WTC11 (cell line): ENCODE measurements at regions not wholly inside any gene's neighbourhood (a gene's known extent, or its start where the extent isn't known, plus 50 kb on each side); places are given as distances from the start of the nearest gene placed in this dataset.
A peak's percentile ranks its signal among the peaks of the same experiment; 100 is the strongest.

Experiments
- ATF1 ChIP-seq: sonication (generic); formaldehyde crosslinking; IDR thresholded peaks from 2 replicates; pipeline ENCODE4 v1.8.1; 2023; ENCODE audit warnings: mild to moderate bottlenecking, moderate library complexity, missing genetic modification reagents
- ELF4 ChIP-seq: sonication (generic); formaldehyde crosslinking; IDR thresholded peaks from 2 replicates; pipeline ENCODE4 v1.8.1; 2022; ENCODE audit warnings: low read depth, mild to moderate bottlenecking, moderate library complexity, missing genetic modification reagents
- ESRRA ChIP-seq: sonication (generic); formaldehyde crosslinking; IDR thresholded peaks from 2 replicates; pipeline ENCODE4 v1.8.1; 2022; ENCODE audit warnings: mild to moderate bottlenecking, missing genetic modification reagents, borderline replicate concordance
- FOXJ3 ChIP-seq: sonication (generic); formaldehyde crosslinking; IDR thresholded peaks from 2 replicates; pipeline ENCODE4 v1.9.0; 2021; ENCODE audit warnings: missing genetic modification reagents, mild to moderate bottlenecking, borderline replicate concordance
- FOXK1 ChIP-seq: sonication (generic); formaldehyde crosslinking; IDR thresholded peaks from 2 replicates; pipeline ENCODE4 v1.8.0; 2022; ENCODE audit warnings: mild to moderate bottlenecking, moderate library complexity, missing genetic modification reagents
- GTF2I ChIP-seq: fragments of 250-450 bp; sonication (Bioruptor Pico); conservative IDR thresholded peaks from 2 replicates; pipeline ENCODE4 v1.4.0; 2021; ENCODE audit warnings: mild to moderate bottlenecking
- IRF2 ChIP-seq: sonication (generic); formaldehyde crosslinking; IDR thresholded peaks from 2 replicates; pipeline ENCODE4 v1.8.0; 2022; ENCODE audit warnings: low read depth, missing genetic modification reagents, borderline replicate concordance
- JAZF1 ChIP-seq: fragments of 250-450 bp; sonication (Bioruptor Pico); IDR thresholded peaks from 2 replicates; pipeline ENCODE4 v1.9.0; 2021; ENCODE audit warnings: moderate library complexity, mild to moderate bottlenecking, inconsistent platforms
- MXD4 ChIP-seq: fragments of 250-450 bp; sonication (Bioruptor Pico); IDR thresholded peaks from 2 replicates; pipeline ENCODE4 v1.8.0; 2021; ENCODE audit warnings: mild to moderate bottlenecking, moderate library complexity, borderline replicate concordance
- NFATC4 ChIP-seq: fragments of 250-450 bp; sonication (Bioruptor Pico); IDR thresholded peaks from 2 replicates; pipeline ENCODE4 v1.9.0; 2021; ENCODE audit warnings: mild to moderate bottlenecking
- NR3C1 ChIP-seq: sonication (generic); formaldehyde crosslinking; conservative IDR thresholded peaks from 2 replicates; pipeline ENCODE4 v1.8.1; 2023; ENCODE audit warnings: low read depth, mild to moderate bottlenecking, missing genetic modification reagents
- PRRX2 ChIP-seq: fragments of 250-450 bp; sonication (Bioruptor Pico); IDR thresholded peaks from 2 replicates; pipeline ENCODE4 v1.8.0; 2021; ENCODE audit warnings: mild to moderate bottlenecking
- RELA ChIP-seq: sonication (generic); formaldehyde crosslinking; IDR thresholded peaks from 2 replicates; pipeline ENCODE4 v1.8.1; 2022; ENCODE audit warnings: missing genetic modification reagents, mild to moderate bottlenecking, borderline replicate concordance
- SP1 ChIP-seq: sonication (generic); formaldehyde crosslinking; conservative IDR thresholded peaks from 2 replicates; pipeline ENCODE4 v1.8.1; 2022; ENCODE audit warnings: missing genetic modification reagents
- TCF7 ChIP-seq: sonication (generic); formaldehyde crosslinking; IDR thresholded peaks from 2 replicates; pipeline ENCODE4 v1.8.0; 2022; ENCODE audit warnings: mild to moderate bottlenecking, low read depth, missing genetic modification reagents, moderate library complexity
- ZNF317 ChIP-seq: sonication (generic); formaldehyde crosslinking; IDR thresholded peaks from 2 replicates; pipeline ENCODE4 v1.8.1; 2023; ENCODE audit warnings: low read depth, mild to moderate bottlenecking, moderate library complexity, missing genetic modification reagents, borderline replicate concordance
- ZNF396 ChIP-seq: fragments of 250-450 bp; sonication (Bioruptor Pico); IDR thresholded peaks from 2 replicates; pipeline ENCODE4 v1.8.0; 2021; ENCODE audit warnings: mild to moderate bottlenecking, moderate library complexity, borderline replicate concordance
- ZNF671 ChIP-seq: fragments of 250-450 bp; sonication (Bioruptor Pico); IDR thresholded peaks from 2 replicates; pipeline ENCODE4 v1.8.0; 2021; ENCODE audit warnings: mild to moderate bottlenecking
- TF ChIP-seq, protein P1 (sequence below): sonication (generic); formaldehyde crosslinking; IDR thresholded peaks from 2 replicates; pipeline ENCODE4 v1.8.0; 2022; ENCODE audit warnings: mild to moderate bottlenecking, missing genetic modification reagents
- TF ChIP-seq, protein P2 (sequence below): sonication (generic); formaldehyde crosslinking; IDR thresholded peaks from 2 replicates; pipeline ENCODE4 v1.8.1; 2023; ENCODE audit warnings: mild to moderate bottlenecking, missing genetic modification reagents
- TF ChIP-seq, protein P3 (sequence below): sonication (generic); formaldehyde crosslinking; IDR thresholded peaks from 2 replicates; pipeline ENCODE4 v1.8.0; 2023; ENCODE audit warnings: mild to moderate bottlenecking, missing genetic modification reagents
- TF ChIP-seq, protein P4 (sequence below): fragments of 250-450 bp; sonication (Bioruptor Pico); IDR thresholded peaks from 2 replicates; pipeline ENCODE4 v2.1.2; 2022; ENCODE audit warnings: mild to moderate bottlenecking, moderate library complexity
- TF ChIP-seq, protein P5 (sequence below): sonication (generic); formaldehyde crosslinking; IDR thresholded peaks from 2 replicates; pipeline ENCODE4 v1.8.1; 2022; ENCODE audit warnings: low read depth, mild to moderate bottlenecking, moderate library complexity, missing genetic modification reagents, borderline replicate concordance
- TF ChIP-seq, protein P6 (sequence below): sonication (generic); formaldehyde crosslinking; IDR thresholded peaks from 2 replicates; pipeline ENCODE4 v1.8.0; 2022; ENCODE audit warnings: mild to moderate bottlenecking, missing genetic modification reagents
- TF ChIP-seq, protein P7 (sequence below): sonication (generic); formaldehyde crosslinking; IDR thresholded peaks from 2 replicates; pipeline ENCODE4 v1.8.0; 2022; ENCODE audit warnings: mild to moderate bottlenecking, missing genetic modification reagents
- TF ChIP-seq, protein P8 (sequence below): sonication (generic); formaldehyde crosslinking; IDR thresholded peaks from 2 replicates; pipeline ENCODE4 v1.8.1; 2023; ENCODE audit warnings: mild to moderate bottlenecking, missing genetic modification reagents, moderate library complexity
- TF ChIP-seq, protein P9 (sequence below): sonication (generic); formaldehyde crosslinking; IDR thresholded peaks from 2 replicates; pipeline ENCODE4 v1.8.0; 2022; ENCODE audit warnings: mild to moderate bottlenecking, missing genetic modification reagents
- TF ChIP-seq, protein P10 (sequence below): fragments of 250-450 bp; sonication (Bioruptor Pico); IDR thresholded peaks from 2 replicates; pipeline ENCODE4 v1.9.0; 2021; ENCODE audit warnings: mild to moderate bottlenecking

DNA sequence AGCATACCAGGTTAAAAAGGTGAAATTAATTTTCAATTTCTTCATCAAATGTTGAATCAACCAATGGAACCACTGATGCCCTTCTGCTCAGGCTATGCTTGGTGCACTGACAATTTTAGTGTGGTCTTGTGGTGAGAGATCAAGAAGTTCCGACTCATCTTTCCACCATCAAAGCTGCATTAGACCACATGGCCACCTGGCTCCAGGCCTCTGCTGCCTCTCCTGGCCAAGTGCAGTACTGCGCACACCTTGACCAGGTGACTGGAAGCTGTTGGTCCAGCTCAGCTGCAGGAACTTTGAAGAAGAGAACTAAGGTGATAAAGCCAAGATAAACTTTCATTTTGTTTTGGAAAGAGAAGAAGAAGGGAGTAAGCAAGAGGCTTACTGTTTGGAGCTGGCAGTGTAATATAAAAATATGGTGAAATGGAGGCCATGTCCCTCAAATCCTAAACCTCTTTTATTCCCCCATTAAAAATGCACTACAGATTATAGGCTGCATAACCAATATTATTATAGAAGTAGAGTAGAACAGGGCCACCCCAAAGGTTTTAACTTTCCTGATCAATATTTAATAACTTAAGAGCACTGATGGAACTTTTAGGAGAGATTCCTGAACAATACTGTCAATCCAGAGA, 315.5 kb upstream of the C9orf72 start (continued):
- TF ChIP-seq, protein P1, sequence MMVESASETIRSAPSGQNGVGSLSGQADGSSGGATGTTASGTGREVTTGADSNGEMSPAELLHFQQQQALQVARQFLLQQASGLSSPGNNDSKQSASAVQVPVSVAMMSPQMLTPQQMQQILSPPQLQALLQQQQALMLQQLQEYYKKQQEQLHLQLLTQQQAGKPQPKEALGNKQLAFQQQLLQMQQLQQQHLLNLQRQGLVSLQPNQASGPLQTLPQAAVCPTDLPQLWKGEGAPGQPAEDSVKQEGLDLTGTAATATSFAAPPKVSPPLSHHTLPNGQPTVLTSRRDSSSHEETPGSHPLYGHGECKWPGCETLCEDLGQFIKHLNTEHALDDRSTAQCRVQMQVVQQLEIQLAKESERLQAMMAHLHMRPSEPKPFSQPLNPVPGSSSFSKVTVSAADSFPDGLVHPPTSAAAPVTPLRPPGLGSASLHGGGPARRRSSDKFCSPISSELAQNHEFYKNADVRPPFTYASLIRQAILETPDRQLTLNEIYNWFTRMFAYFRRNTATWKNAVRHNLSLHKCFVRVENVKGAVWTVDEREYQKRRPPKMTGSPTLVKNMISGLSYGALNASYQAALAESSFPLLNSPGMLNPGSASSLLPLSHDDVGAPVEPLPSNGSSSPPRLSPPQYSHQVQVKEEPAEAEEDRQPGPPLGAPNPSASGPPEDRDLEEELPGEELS (CRISPR knock-in tag) = no peak
- TF ChIP-seq, protein P2, sequence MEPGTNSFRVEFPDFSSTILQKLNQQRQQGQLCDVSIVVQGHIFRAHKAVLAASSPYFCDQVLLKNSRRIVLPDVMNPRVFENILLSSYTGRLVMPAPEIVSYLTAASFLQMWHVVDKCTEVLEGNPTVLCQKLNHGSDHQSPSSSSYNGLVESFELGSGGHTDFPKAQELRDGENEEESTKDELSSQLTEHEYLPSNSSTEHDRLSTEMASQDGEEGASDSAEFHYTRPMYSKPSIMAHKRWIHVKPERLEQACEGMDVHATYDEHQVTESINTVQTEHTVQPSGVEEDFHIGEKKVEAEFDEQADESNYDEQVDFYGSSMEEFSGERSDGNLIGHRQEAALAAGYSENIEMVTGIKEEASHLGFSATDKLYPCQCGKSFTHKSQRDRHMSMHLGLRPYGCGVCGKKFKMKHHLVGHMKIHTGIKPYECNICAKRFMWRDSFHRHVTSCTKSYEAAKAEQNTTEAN = no peak
- TF ChIP-seq FOXK1 (CRISPR knock-in tag) (no peak), ZNF396 (CRISPR knock-in tag) (no peak), GTF2I (CRISPR knock-in tag) (no peak), ATF1 (CRISPR knock-in tag) (no peak), JAZF1 (CRISPR knock-in tag) (no peak), ESRRA (no peak), MXD4 (CRISPR knock-in tag) (no peak), TCF7 (no peak), FOXJ3 (no peak), PRRX2 (0 out of 2 replicates have a peak, but pooled peaks have one; percentile 22), ZNF671 (no peak), NFATC4 (CRISPR knock-in tag) (0 out of 2 replicates have a peak, but pooled peaks have one; percentile 10), ZNF317 (no peak), IRF2 (CRISPR knock-in tag) (no peak), SP1 (no peak), ELF4 (CRISPR knock-in tag) (no peak), RELA (CRISPR knock-in tag) (no peak), NR3C1 (CRISPR knock-in tag) (no peak)
- TF ChIP-seq, protein P3, sequence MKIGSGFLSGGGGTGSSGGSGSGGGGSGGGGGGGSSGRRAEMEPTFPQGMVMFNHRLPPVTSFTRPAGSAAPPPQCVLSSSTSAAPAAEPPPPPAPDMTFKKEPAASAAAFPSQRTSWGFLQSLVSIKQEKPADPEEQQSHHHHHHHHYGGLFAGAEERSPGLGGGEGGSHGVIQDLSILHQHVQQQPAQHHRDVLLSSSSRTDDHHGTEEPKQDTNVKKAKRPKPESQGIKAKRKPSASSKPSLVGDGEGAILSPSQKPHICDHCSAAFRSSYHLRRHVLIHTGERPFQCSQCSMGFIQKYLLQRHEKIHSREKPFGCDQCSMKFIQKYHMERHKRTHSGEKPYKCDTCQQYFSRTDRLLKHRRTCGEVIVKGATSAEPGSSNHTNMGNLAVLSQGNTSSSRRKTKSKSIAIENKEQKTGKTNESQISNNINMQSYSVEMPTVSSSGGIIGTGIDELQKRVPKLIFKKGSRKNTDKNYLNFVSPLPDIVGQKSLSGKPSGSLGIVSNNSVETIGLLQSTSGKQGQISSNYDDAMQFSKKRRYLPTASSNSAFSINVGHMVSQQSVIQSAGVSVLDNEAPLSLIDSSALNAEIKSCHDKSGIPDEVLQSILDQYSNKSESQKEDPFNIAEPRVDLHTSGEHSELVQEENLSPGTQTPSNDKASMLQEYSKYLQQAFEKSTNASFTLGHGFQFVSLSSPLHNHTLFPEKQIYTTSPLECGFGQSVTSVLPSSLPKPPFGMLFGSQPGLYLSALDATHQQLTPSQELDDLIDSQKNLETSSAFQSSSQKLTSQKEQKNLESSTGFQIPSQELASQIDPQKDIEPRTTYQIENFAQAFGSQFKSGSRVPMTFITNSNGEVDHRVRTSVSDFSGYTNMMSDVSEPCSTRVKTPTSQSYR (CRISPR knock-in tag) = no peak
- TF ChIP-seq, protein P4, sequence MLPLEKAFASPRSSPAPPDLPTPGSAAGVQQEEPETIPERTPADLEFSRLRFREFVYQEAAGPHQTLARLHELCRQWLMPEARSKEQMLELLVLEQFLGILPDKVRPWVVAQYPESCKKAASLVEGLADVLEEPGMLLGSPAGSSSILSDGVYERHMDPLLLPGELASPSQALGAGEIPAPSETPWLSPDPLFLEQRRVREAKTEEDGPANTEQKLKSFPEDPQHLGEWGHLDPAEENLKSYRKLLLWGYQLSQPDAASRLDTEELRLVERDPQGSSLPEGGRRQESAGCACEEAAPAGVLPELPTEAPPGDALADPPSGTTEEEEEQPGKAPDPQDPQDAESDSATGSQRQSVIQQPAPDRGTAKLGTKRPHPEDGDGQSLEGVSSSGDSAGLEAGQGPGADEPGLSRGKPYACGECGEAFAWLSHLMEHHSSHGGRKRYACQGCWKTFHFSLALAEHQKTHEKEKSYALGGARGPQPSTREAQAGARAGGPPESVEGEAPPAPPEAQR (CRISPR knock-in tag) = no peak
- TF ChIP-seq, protein P5, sequence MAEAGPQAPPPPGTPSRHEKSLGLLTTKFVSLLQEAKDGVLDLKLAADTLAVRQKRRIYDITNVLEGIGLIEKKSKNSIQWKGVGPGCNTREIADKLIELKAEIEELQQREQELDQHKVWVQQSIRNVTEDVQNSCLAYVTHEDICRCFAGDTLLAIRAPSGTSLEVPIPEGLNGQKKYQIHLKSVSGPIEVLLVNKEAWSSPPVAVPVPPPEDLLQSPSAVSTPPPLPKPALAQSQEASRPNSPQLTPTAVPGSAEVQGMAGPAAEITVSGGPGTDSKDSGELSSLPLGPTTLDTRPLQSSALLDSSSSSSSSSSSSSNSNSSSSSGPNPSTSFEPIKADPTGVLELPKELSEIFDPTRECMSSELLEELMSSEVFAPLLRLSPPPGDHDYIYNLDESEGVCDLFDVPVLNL (CRISPR knock-in tag) = no peak
- TF ChIP-seq, protein P6, sequence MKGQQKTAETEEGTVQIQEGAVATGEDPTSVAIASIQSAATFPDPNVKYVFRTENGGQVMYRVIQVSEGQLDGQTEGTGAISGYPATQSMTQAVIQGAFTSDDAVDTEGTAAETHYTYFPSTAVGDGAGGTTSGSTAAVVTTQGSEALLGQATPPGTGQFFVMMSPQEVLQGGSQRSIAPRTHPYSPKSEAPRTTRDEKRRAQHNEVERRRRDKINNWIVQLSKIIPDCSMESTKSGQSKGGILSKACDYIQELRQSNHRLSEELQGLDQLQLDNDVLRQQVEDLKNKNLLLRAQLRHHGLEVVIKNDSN (CRISPR knock-in tag) = peak; percentile 70
- TF ChIP-seq, protein P7, sequence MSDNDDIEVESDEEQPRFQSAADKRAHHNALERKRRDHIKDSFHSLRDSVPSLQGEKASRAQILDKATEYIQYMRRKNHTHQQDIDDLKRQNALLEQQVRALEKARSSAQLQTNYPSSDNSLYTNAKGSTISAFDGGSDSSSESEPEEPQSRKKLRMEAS (CRISPR knock-in tag) = peak; percentile 66
- TF ChIP-seq, protein P8, sequence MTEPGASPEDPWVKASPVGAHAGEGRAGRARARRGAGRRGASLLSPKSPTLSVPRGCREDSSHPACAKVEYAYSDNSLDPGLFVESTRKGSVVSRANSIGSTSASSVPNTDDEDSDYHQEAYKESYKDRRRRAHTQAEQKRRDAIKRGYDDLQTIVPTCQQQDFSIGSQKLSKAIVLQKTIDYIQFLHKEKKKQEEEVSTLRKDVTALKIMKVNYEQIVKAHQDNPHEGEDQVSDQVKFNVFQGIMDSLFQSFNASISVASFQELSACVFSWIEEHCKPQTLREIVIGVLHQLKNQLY (CRISPR knock-in tag) = no peak
- TF ChIP-seq, protein P9, sequence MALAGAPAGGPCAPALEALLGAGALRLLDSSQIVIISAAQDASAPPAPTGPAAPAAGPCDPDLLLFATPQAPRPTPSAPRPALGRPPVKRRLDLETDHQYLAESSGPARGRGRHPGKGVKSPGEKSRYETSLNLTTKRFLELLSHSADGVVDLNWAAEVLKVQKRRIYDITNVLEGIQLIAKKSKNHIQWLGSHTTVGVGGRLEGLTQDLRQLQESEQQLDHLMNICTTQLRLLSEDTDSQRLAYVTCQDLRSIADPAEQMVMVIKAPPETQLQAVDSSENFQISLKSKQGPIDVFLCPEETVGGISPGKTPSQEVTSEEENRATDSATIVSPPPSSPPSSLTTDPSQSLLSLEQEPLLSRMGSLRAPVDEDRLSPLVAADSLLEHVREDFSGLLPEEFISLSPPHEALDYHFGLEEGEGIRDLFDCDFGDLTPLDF (CRISPR knock-in tag) = no peak
- TF ChIP-seq, protein P10, sequence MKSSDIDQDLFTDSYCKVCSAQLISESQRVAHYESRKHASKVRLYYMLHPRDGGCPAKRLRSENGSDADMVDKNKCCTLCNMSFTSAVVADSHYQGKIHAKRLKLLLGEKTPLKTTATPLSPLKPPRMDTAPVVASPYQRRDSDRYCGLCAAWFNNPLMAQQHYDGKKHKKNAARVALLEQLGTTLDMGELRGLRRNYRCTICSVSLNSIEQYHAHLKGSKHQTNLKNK (CRISPR knock-in tag) = no peak
